ENCODE measurements at regions not wholly inside any gene's neighbourhood (a gene's known extent, or its start where the extent isn't known, plus 50 kb on each side); places are given as distances from the start of the nearest gene placed in this dataset.
"Not testable (repeated sequence)": the region's sequence is repeated elsewhere in the genome, so short reads cannot be mapped to it uniquely, and the experiment has no call there.

- H3K9me3 Mint-ChIP-seq; H3K27ac Mint-ChIP-seq; DNase-seq; H3K27me3 Mint-ChIP-seq (ENCODE audit: insufficient read depth); H3K4me3 Mint-ChIP-seq; H3K36me3 Mint-ChIP-seq (ENCODE audit: low read depth): not testable (repeated sequence)
- peaks cover 22% of the 10 kb centered on the region for H3K4me1 Mint-ChIP-seq (ENCODE audit: low read depth)
Measured at GRCh38 chr1:234799021-234799689, 189.2 kb upstream of the IRF2BP2 start.

DNA sequence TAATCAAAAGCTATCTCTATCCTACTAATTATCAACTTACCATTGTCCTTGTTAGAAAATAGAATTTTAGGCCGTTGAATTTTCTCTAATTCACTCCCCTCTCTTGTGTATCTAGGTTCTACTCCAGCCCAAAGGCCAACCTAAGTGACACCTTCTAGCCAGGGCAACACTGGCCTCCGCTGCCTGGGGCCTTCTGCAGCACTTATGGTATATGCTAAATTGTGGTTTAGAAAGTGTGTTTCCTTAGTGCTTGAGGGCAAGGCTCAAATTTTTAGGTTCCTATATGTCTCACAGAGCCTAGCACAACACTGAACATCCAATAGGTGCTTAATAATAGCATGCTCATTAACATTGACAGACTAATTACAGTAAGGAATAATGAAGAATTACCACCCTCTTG is 187.2 kb upstream of the IRF2BP2 start:
- H3K36me3 Mint-ChIP-seq (ENCODE audit: low read depth); H3K9me3 Mint-ChIP-seq; H3K27ac Mint-ChIP-seq; H3K4me3 Mint-ChIP-seq; DNase-seq; H3K27me3 Mint-ChIP-seq (ENCODE audit: insufficient read depth): not testable (repeated sequence)
- peaks cover 22% of the 10 kb centered on the region for H3K4me1 Mint-ChIP-seq (ENCODE audit: low read depth)

- H3K4me1 Mint-ChIP-seq (ENCODE audit: low read depth), result peaks cover 15% of the 10 kb centered on the region
- H3K9me3 Mint-ChIP-seq; H3K27ac Mint-ChIP-seq; DNase-seq; H3K4me3 Mint-ChIP-seq; H3K36me3 Mint-ChIP-seq (ENCODE audit: low read depth); H3K27me3 Mint-ChIP-seq (ENCODE audit: insufficient read depth): not testable (repeated sequence)
Measured at GRCh38 chr1:234796438-234796792, 186.4 kb upstream of the IRF2BP2 start.

DNA sequence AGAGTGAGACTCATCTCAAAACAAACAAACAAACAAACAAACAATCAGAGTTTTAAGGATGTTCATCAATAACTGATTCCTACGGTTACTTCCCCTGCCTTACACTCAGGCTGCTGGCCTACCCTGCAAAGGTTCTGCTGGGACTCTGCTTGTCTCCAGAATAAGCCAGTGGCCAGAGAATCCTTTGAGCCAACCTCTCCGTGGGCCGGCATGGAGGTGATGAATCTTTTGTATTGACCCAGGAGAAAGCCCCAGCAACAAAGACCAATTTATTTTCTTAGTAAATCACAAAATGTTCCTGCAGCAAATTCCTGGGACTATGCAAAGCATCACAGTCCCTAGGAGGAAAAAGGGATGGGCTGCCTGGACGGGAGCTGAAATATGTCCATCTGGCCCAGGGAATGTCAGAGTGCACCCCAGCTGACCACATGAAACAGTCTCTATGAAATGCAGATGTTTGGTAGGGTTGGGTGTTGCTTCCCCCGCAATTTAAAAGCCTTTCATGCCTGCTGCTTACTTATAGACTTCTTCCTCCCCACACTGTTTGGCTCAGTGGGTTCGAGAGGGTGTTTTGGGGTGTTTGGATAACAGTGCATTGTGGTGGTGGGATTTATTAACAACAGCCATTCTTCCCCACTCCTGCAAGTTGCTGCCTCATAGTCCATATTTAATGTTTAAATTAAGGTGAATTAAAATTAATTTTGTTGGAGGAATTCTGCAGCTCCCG is 185.9 kb upstream of the IRF2BP2 start:
- H3K36me3 Mint-ChIP-seq (ENCODE audit: low read depth), result not testable (repeated sequence)

DNA sequence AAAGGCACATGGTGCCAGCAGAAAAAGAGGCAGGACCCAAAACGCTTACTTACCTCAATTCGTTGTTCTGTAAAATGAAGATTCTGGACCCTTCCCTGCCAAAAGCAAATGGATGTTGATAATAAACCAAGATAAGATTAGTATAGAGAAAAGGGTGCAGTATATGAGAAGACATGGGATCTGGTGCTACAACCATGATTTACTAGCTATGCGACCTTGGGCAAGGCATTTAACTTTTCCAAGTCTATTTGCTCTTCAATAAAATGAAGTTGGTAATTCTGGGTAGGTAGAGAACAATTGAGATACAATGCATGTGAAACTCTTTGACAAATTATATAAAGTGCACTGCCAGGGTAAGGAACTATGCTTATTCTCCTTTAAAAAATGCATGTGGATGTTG is 185.0 kb upstream of the IRF2BP2 start:
- not testable (repeated sequence) for H3K4me1 Mint-ChIP-seq (ENCODE audit: low read depth); H3K27ac Mint-ChIP-seq; H3K36me3 Mint-ChIP-seq (ENCODE audit: low read depth); DNase-seq; H3K27me3 Mint-ChIP-seq (ENCODE audit: insufficient read depth); H3K9me3 Mint-ChIP-seq; H3K4me3 Mint-ChIP-seq

More for the DNA sequence above, 185.9 kb upstream of the IRF2BP2 start:
- not testable (repeated sequence) for H3K4me3 Mint-ChIP-seq; H3K27me3 Mint-ChIP-seq (ENCODE audit: insufficient read depth); H3K9me3 Mint-ChIP-seq; H3K27ac Mint-ChIP-seq
- peak; percentile 39 for DNase-seq
- H3K4me1 Mint-ChIP-seq (ENCODE audit: low read depth), result peaks cover 13% of the 10 kb centered on the region

GRCh38 chr1:234794452-234794851 is 184.5 kb upstream of the IRF2BP2 start:
- H3K4me3 Mint-ChIP-seq; H3K27me3 Mint-ChIP-seq (ENCODE audit: insufficient read depth); H3K9me3 Mint-ChIP-seq; H3K4me1 Mint-ChIP-seq (ENCODE audit: low read depth); DNase-seq; H3K36me3 Mint-ChIP-seq (ENCODE audit: low read depth); H3K27ac Mint-ChIP-seq: not testable (repeated sequence)

GRCh38 chr1:234793924-234794323 is 183.9 kb upstream of the IRF2BP2 start:
- not testable (repeated sequence) for H3K9me3 Mint-ChIP-seq; H3K36me3 Mint-ChIP-seq (ENCODE audit: low read depth); H3K27me3 Mint-ChIP-seq (ENCODE audit: insufficient read depth); H3K4me3 Mint-ChIP-seq; H3K27ac Mint-ChIP-seq; DNase-seq; H3K4me1 Mint-ChIP-seq (ENCODE audit: low read depth)

DNA sequence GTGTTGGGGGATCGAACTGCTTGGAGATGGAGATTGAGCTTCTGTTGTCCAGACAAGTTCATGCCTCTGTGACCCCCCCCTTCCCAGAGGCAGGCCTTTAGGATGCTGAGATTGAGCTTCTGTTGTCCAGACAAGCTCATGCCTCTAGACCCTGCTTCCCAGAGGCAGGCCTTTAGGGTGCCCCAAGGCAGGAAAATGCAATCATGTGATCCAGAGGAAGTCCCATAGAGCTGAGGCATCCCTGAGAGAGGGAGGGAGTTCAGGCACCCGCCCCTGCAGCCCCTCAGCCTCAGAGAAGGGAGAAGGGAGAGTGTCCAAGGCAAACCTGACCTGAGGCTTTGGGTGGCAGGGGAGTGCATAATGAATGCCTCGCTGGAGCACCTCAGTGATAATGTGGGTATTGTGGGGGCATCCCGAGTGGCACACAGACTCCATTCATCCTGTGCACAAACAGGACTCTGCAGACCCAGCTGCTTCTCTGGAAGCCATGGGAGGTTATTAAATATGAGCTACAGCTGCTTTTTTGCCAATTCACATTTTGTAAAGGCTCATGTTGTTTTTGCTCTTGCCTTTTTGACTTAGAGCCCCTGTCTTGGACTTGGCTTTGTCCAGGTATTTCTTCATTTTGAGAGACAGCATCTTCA is 182.4 kb upstream of the IRF2BP2 start:
- H3K36me3 Mint-ChIP-seq (ENCODE audit: low read depth); DNase-seq; H3K9me3 Mint-ChIP-seq; H3K4me1 Mint-ChIP-seq (ENCODE audit: low read depth); H3K4me3 Mint-ChIP-seq; H3K27ac Mint-ChIP-seq; H3K27me3 Mint-ChIP-seq (ENCODE audit: insufficient read depth): not testable (repeated sequence)

DNA sequence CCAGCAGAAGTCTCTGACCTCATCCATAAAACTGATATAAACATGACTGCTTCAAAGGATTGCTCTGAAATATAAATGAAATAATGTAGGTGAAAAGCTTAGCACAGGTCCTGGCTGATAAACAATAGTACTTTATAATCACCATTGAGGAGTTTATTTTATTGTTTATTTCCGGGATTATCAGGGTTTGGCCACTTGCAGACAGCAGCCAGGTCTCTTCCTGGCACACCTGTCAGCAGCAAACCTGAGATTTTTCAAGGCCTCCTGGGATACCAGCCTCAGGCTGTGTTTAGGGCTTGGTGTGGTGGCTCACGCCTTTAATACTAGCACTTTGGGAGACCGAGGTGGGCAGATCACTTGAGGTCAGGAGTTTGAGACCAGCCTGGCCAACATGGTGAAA is 181.6 kb upstream of the IRF2BP2 start:
- not testable (repeated sequence) for H3K9me3 Mint-ChIP-seq; H3K27me3 Mint-ChIP-seq (ENCODE audit: insufficient read depth); H3K27ac Mint-ChIP-seq; H3K4me3 Mint-ChIP-seq; DNase-seq; H3K4me1 Mint-ChIP-seq (ENCODE audit: low read depth); H3K36me3 Mint-ChIP-seq (ENCODE audit: low read depth)

GRCh38 chr1:234790333-234790732 is 180.4 kb upstream of the IRF2BP2 start:
- H3K27me3 Mint-ChIP-seq (ENCODE audit: insufficient read depth); H3K36me3 Mint-ChIP-seq (ENCODE audit: low read depth); H3K27ac Mint-ChIP-seq; DNase-seq; H3K4me1 Mint-ChIP-seq (ENCODE audit: low read depth); H3K9me3 Mint-ChIP-seq; H3K4me3 Mint-ChIP-seq: not testable (repeated sequence)

GRCh38 chr1:234787011-234787584 is 177.1 kb upstream of the IRF2BP2 start:
- not testable (repeated sequence) for H3K27ac Mint-ChIP-seq; H3K4me1 Mint-ChIP-seq (ENCODE audit: low read depth); H3K9me3 Mint-ChIP-seq; H3K36me3 Mint-ChIP-seq (ENCODE audit: low read depth); H3K4me3 Mint-ChIP-seq; H3K27me3 Mint-ChIP-seq (ENCODE audit: insufficient read depth); DNase-seq

GRCh38 chr1:234785922-234786321 is 175.9 kb upstream of the IRF2BP2 start:
- not testable (repeated sequence) for H3K36me3 Mint-ChIP-seq (ENCODE audit: low read depth); H3K9me3 Mint-ChIP-seq; H3K4me1 Mint-ChIP-seq (ENCODE audit: low read depth); H3K27ac Mint-ChIP-seq; DNase-seq; H3K4me3 Mint-ChIP-seq; H3K27me3 Mint-ChIP-seq (ENCODE audit: insufficient read depth)

DNA sequence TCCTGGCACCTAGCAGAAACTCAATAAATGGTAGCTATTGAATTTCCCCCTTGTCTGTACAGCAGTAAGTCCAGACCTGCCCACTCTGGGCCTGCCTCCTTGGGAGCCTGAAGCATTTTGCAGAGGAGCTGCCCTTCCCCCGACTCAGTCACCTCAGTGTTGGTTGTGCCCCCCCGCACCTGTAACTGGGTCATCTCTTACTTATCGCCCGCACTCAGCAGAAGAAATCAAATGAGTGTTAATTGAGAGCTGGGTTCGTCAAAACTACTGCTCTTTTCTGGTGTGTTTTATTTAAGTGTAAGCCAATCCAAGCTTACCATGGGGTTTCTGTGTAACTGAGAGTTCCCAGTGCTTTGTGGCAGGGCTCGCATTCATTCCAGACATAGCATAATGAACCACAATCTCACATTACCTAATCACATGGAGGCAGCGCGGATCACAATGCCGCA is 175.5 kb upstream of the IRF2BP2 start:
- not testable (repeated sequence) for DNase-seq; H3K4me3 Mint-ChIP-seq; H3K4me1 Mint-ChIP-seq (ENCODE audit: low read depth); H3K27ac Mint-ChIP-seq; H3K36me3 Mint-ChIP-seq (ENCODE audit: low read depth); H3K9me3 Mint-ChIP-seq; H3K27me3 Mint-ChIP-seq (ENCODE audit: insufficient read depth)

- H3K9me3 Mint-ChIP-seq; H3K27ac Mint-ChIP-seq; H3K36me3 Mint-ChIP-seq (ENCODE audit: low read depth); DNase-seq; H3K4me1 Mint-ChIP-seq (ENCODE audit: low read depth); H3K27me3 Mint-ChIP-seq (ENCODE audit: insufficient read depth); H3K4me3 Mint-ChIP-seq: not testable (repeated sequence)
Measured at GRCh38 chr1:234784108-234784507, 174.1 kb upstream of the IRF2BP2 start.
